ENCODE measurements at regions not wholly inside any gene's neighbourhood (a gene's known extent, or its start where the extent isn't known, plus 50 kb on each side); places are given as distances from the start of the nearest gene placed in this dataset.
"Not testable (repeated sequence)": the region's sequence is repeated elsewhere in the genome, so short reads cannot be mapped to it uniquely, and the experiment has no call there.

DNA sequence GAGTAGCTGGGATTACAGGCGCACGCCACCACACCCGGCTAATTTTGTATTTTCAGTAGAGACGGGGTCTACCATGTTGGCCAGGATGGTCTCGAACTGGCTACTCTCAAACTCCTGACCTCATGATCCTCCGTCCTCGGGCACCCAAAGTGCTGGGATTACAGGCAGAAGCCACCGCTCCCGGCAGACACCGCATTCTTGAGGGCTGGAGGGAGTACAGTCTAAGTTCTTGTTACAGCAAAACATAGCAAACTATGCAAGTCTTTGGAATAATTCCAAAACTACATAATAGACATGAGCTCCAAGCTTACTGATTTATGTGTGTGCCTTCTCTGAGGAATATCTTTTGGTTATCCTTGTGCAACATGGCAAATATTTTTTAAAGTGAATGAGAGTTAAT is 299.1 kb upstream of the ZNF658 start:
- peak; percentile 11 for DNase-seq

DNA sequence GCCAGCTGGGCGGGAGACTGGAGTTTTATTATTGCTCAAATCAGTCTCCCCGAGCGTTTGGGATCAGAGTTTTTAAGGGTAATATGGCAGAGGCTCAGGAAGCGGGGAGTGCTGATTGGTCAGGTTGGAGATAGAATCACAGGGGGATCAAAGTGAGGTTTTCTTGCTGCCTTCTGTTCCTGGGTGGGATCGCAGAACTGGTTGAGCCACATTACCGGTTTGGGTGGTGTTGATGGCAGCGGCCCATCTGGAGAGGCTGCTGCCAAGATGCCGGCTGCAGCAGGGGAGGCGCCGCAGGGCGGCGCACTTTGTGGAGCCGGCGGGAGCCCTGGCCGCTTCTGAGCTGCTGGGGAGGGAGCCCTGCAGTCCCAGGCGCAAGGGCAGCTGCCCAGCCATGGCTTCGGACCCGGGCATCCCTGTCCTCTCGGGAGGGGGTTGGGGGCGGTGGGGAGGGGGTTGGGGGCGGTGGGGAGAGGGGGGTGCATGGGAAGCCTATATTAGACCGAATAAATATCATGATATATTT is 268.9 kb upstream of the ZNF658 start:
- not testable (repeated sequence) for DNase-seq

DNA sequence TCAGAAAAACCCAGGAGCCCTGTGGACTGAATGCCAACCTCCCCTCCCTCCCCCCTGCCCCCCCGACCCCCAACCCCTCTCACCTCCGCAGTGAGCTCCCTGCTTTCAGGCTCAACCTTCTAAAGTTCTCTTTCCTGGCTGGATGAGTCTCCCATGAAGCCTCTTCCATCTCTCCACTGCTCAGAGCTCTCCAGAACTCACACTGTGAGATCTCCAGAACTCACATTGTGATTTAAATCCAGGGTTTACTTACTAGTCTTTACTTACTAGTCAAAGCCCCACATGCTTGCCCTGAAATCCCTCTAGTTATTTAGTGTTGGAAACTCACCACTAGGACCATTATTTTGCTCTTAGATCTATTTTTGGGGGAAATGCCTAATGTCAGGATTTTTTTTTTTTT is 252.8 kb upstream of the ZNF658 start:
- not testable (repeated sequence) for DNase-seq

DNA sequence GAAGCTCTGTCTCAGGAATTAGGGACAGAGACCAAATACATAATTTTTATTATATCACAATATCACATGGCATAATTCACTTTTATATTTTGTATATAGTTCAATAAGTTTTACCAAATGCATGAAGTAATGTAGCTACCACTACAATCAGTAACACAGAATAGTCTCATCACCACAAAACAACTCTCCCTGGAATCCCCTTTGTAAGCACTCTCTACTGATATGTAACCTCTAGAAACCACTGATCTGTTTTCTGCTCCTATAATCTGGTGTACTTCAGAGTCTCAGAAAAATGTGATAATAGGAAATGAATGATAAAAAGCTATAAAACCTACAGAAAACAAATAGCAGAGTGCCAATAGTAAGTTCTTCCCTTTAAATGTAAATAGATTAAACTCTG is 210.3 kb upstream of the ZNF658 start:
- DNase-seq, result not testable (repeated sequence)

DNA sequence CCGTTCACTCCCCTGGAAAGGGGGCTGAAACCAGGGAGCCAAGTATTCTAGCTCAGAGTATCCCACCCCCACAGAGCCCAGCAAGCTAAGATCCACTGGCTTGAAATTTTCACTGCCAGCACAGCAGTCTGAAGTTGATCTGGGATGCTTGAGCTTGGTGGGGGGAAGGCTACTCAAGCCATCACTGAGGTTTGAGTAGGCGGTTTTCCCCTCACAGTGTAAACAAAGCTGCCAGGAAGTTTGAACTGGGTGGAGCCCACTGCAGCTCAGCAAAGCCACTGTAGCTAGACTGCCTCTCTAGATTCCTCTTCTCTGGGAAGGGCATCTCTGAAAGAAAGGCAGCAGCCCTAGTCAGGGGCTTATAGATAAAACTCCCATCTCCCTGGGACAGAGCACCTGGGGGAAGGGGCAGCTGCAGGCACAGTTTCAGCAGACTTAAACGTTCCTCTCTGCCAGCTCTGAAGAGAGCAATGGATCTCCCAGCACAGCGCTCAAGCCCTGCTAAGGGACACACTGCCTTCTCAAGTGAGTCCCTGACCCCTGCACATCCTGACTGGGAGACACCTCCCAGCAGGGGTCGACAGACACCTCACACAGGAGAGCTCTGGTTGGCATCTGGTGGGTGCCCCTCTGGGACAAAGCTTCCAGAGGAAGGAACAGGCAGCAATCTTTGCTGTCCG is 204.8 kb upstream of the ZNF658 start:
- DNase-seq, result not testable (repeated sequence)

DNA sequence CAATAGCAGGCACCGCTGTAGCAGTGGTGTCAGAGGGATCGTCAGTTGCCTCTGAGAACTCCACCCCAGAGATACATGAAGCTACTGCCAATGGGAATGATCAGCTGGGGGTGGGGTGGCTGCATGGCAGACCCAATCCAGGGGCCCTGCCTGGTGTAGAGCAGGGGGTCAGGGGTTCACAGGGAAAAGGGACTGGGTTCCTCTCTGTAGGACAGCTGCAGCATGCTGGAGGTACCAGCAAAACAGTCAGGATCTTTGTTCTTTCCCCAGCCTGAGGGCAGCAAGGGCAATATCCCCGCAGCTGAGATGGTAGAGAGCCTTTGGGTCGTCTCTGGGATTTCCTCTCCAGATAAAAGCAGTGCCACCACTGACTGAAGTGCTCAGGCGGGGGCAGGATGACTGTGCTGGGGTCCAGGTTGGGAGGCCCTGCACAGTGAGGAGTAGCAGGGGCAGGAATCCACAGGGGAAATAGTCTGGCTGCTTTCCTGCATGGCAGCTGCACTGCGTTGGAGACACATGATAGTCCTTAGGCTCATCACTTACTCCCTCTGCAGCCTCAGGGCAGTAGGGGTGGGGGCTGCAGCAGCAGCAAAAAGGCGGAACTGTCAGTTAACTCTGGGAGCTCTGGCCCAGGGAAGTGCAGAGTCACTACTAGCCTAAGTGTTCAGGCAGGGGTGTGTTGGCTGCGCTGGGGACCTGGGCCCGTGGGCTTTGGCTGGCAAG is 203.0 kb upstream of the ZNF658 start:
- DNase-seq, result not testable (repeated sequence)

DNA sequence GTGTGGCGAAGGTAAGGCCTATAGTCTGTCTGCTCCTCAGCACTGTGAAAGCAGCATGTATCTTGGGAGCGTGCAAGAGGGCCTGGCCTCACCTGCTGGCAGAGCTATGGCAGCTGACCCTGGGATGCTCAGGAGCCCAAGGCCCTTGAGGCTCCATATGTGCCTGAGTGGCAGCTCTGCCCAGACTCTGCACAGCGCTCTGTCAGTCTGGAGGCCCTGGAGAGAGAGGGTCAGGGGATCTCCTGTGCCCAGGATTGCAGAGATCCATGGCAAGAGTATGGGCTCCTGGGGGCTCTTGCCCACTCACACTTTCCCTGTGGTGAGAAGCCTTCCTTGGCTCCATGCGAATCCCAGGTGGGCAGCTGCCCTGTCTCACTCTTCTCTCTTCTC is 202.5 kb upstream of the ZNF658 start:
- DNase-seq, result not testable (repeated sequence)

DNA sequence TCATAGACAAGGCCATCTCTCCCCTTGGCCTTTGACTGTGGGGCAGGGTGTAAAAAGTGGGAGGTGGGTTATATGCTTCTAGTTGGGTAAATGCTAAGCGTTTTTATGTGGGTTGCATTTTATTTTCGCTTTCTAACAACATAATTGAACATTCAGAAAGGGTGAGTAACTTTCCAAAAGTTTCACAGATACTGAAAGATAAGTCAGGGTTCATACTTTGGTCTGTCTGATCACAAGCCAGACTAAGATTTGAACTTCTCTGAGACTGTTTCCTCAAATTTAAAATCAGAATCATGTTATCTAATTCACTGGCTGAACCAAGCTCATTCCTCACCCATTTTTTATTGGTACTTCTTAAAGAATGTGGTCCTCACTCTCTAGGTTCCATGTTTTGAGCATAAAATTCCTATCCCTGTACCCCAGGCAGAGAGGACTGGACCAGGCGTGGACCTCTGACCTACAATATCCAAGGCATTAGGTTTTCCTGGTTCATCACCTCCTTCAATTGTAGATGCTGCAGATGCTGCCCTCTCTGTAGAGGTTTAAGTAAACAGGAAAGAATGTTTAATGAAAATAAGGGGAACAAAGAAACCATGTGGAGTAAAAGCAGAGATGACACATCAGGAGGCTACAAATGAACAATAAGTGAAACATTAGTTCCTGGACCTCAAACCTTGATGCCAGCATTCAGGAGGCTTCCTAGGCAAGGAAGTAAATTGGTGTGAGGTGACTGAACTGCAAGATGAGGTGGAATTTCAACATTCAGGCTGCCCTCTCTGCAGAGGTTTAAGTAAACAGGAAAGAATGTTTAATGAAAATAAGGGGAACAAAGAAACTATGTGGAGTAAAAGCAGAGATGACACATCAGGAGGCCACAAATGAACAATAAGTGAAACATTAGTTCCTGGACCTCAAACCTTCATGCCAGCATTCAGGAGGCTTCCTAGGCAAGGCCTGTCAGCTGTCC is 198.8 kb upstream of the ZNF658 start:
- DNase-seq, result not testable (repeated sequence)

DNA sequence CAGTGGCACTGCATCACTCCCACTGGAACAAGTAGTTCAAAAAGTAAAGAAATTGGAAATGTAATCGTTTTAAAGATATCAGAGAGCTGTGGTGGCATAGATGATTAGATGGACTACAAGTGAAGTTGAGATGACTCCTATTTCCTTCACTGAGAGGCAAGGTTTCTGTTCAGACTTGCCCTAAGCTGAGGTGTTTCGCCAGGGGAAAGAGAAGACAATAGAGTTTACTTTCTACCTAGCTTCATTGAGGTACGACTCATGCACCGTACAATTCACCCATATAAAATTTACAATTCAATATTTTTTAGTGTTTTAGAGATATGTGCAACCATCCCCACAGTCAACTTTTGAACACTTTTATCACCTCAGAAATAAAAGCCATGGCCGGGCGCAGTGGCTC is 189.0 kb upstream of the ZNF658 start:
- DNase-seq, result not testable (repeated sequence)

DNA sequence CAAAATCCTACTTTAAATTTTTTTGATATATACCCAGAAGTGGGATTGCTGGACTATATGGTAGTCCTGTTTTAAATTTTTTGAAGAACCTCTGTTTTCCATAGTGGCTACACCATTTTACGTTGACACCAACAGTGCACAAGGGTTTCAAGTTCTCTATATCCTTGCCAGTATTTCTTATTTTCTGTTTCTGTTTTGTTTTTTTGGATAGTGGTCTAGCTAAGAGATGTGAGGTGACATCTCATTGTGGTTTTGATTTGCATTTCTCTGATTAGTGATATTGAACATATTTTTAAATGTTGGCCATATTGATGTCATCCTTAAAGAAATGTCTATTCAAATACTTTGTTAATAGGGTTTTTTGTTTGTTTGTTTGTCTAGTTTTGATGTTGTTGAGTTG is 187.7 kb upstream of the ZNF658 start:
- not testable (repeated sequence) for DNase-seq

DNA sequence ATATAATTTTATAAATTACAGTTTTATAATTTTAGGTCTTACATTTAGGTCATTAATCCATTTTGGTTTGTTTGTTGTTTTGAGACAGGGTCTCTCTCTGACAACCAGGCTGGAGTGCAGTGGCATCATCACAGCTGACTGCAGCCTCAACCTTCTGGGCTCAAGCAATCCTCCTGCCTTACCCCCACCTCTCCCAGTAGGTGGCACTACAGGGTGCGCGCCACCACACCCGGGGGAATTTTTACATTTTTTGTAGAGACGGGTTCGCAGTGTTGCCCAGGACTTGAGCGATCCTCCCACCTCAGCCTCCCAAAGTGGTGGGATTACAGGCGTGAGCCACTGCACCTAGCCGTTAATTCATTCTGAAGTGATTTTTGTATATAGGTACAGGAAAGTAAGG is 187.0 kb upstream of the ZNF658 start:
- DNase-seq, result not testable (repeated sequence)

DNA sequence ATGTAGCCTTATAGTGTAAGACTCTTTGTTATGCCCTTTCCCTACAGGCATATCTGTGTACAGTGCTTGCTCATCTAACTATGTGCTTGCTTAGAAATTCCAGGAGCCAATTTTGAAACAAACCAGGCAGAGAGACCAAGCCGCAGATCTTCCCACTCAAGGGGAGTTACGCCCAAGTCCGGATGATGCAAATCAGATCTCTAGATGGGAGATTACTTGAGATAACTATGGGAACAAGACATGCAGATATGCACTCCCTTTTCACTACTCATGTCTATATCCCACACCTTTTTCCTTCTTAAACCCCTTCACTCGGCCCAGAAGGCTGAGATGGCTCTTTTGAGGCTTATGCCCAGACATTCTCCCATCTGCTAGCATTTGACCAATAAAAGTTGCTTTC is 179.7 kb upstream of the ZNF658 start:
- not testable (repeated sequence) for DNase-seq

DNA sequence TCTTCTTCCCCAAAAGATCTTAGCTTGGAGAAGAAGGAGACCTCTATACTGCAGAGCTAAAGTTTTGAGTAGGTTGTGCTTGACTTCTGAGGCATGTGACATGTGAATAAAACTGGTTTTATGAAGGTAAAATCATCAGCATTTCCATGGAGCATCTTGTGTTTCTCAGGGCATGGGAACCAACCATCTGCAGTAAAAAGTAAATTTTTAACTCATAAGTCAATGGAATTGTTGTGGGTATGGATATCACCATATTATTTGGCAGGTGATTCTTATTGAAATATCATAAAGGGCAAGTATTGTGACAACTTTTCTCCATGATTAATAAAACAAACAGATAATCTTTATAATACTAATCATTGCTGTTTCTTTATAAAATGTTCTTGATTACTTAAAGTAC is 173.0 kb upstream of the ZNF658 start:
- not testable (repeated sequence) for DNase-seq

DNA sequence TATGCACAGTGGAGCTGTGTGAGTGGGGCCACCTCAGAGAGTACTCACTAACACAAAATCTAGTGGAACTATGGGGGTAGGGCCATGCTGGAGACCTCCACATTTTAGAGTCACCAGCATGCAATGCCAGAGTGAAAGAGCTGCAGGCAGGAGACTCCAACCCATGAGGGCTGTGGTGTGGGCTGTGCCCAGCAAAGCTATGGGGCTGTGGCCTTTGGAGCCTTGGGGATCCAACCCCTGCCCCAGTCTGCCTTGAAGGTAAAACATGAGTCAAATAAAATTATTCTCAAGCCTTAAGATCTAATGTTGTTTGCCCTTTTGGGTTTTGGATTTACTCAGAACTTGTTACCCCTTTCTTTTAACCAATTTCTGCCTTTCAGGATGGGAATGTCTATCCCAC is 163.8 kb upstream of the ZNF658 start:
- DNase-seq, result not testable (repeated sequence)

DNA sequence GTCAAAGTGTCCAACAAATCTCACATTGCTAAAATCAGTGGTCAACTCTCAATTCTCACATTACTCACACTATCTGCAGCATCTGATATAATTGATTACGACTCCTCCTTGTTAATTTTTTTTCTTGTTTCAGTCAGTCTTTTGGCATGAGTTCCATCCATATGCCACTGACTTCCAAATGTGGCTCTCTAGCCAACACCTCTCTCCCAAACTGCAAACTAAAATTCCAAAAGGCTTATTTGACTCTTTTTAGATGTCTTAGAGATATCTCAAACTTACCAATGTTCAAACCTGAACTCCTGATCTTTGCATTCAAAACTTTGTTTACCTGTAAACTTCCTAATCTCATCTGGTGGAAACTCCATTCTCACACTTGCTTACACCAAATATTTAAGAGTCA is 162.1 kb upstream of the ZNF658 start:
- DNase-seq, result not testable (repeated sequence)

DNA sequence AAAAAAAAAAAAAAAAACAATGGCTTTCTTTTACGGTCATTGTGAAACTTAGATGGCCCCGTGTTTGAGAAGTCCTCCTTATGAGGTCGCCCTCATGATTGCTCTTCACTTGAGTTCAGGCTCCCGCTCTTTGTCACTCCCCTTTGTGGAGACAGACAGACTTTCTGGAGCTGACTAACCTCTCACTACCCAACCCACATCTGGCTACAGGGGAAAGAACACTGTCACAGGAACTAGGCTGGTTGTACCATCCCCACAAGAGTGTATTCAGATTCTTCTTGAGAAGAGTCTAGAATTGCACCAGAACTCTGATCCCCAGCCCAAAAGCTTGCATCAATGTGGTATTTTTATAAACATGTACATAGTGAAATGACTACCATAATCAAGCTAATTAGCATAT is 160.4 kb upstream of the ZNF658 start:
- not testable (repeated sequence) for DNase-seq

DNA sequence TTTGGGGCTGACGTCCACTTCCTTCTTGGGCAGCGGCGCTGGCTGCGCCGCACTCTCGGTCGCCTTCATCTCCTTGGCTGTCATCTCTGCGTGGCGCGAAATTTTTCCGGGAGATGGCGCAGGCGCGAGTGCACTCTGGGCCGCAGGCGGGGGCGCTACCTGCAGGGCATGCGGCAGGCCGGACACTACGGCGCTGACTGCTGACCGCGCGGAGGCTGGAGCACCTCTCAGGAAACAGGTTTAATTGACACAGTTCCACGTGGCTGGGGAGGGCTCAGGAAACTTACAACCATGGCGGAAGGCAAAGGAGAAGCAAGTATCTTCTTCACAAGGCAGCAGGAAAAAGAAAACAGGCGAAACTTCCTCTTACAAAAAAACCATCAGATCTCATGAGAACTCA is 154.7 kb upstream of the ZNF658 start:
- not testable (repeated sequence) for DNase-seq

DNA sequence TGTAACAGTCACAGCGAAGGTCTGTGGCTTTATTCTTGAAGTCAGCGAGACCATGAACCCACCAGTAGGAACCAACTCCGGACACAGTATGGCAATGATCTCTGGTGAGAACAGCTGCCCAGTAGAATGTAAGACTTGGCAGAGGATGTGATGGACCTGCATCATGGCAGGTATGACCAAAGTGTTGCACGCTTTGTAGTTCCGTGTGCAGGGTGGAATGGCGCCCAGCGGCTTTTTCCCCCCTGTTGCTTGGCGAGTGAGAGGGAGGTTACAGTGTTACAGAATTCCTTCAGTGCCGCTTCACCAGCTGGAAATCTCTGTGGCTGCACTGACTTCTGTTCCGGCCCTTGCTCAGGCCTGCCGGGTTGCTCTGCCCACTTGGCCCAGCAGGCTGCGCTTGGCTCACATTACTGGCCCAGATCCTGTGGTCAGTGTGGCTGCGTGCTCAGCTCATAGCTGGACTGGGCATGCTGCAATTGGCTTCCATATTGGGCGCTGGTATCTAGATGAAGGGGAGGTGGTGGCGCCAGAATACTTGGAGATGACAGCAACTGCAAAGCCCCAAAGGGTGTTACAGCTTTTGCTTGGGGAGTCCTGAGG is 148.1 kb upstream of the ZNF658 start:
- DNase-seq, result not testable (repeated sequence)

DNA sequence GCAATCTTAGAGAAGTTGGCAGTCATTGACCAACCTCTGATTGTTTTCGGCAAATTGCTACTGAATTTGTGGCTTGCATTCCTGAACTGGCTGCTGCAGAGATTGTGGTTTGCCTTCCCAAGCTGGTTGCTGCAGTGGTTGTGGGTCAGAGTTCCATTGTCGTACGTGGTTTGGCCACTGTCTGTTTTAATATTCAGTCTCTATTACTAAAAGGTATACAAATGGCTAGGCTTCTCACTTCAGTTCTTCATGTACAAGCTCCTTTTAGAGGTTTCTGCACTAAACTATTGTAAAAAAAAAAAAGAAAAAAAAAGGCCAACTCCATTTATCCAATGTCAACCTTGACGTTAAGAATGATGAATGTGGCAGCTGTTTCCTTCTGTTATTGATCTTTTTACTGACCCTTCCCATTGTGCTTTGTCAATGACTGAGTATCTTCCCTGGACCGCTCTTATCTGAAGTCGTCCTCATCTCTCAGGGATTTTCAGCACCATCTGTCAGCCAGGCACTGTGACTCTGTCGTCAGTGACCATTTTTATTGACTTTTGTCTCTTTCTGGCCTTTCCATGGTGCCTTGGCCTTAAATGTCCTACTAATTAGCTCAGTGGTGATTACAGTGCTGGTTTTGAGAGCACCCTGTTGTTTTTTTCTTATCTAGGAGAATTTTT is 140.6 kb upstream of the ZNF658 start:
- DNase-seq, result not testable (repeated sequence)

DNA sequence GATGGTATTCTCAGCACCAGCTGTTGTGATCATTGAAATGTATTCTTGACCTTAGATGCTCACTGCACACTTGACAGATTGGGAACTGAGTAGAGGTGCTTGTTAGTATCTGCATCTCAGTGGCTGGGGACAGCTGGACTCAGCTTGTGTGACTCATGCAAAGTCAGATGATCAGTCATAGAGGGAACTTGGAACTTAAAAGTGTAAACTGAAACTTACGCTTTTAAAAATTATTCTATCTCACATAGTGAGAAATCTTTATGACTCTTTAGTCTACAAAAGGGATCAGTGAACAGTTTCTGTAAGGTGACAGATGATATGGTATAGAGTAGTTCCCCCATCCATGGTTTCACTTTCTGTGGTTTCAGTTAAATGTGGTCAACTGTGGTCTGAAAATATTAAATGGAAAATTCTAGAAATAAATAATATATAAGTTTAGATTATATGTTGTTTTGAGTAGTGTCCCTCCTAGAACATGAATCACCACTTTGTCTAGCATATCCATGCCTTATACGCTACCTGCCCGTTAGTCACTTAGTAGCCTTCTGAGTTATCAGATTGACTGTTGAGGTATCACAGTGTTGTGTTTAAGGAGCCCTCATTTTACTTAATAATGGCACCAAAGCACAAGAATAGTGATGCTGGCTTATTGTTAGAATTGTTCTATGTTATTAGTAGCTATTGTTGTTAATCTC is 135.6 kb upstream of the ZNF658 start:
- not testable (repeated sequence) for DNase-seq

DNA sequence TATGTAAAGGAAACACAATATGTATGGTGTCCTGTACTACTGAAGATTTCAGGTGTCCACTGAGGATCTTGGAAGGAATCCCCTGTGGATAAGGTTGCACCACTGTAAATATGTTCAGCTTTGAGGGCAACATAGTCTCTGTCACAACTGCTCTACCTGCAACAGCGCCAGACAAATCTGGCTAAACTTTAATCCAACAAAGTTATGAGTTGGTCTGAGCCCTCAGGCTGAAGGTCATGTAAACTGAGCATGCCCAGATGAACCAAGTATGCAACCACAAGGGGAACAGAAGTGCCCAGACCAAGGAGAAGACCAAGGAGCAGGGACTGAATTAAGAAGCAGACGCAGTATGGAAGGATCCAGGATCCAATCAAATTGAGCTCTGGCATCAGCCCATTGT is 135.0 kb upstream of the ZNF658 start:
- DNase-seq, result not testable (repeated sequence)

Data from left hindlimb (tissue), 1 donor.